HEK293 (cell line): ENCODE measurements at regions not wholly inside any gene's neighbourhood (a gene's known extent, or its start where the extent isn't known, plus 50 kb on each side); places are given as distances from the start of the nearest gene placed in this dataset.

Experiments
- CTCF ChIA-PET: fragments of 350-600 bp; formaldehyde crosslinking; extraction: SDS; loops from one replicate; lab custom pipeline; 2021; ENCODE audit warnings: antibody characterized with exemption; lab: Yijun Ruan, JAX
- POLR2A ChIA-PET: fragments of 300-600 bp; formaldehyde crosslinking; extraction: SDS; loops from one replicate; lab custom pipeline; 2020; ENCODE audit warnings: antibody characterized with exemption, inconsistent platforms; lab: Yijun Ruan, JAX
- H3K27ac ChIP-seq: fragments of 200-500 bp; sonication (Bioruptor generic); 2 replicates; pipeline ENCODE4 v1.5.1; 2014; ENCODE audit warnings: low read depth, low read length, control low read depth, inconsistent platforms; ENCODE audit errors: extremely low read depth
- H3K36me3 ChIP-seq, 2 experiments: fragments of 200-500 bp in 1 of 2; sonication (Bioruptor generic) in 1 of 2; 1 replicate in 1 of 2; 2 replicates in 1 of 2; pipeline ENCODE4 v1.5.1; 2014 to 2017; ENCODE audit warnings: inconsistent platforms in 2 of 2, low read length in 2 of 2; ENCODE audit not compliant: control insufficient read depth in 2 of 2, insufficient read depth in 1 of 2
- H3K4me1 ChIP-seq: fragments of 200-500 bp; sonication (Bioruptor generic); 2 replicates; pipeline ENCODE4 v1.5.1; 2014; ENCODE audit warnings: mild to moderate bottlenecking, low read length, inconsistent platforms; ENCODE audit not compliant: control insufficient read depth, insufficient read depth
- H3K4me3 ChIP-seq: 2 replicates; pipeline ENCODE4 v1.5.1; 2011; ENCODE audit warnings: low read depth, mild to moderate bottlenecking, control low read depth, low read length, moderate library complexity
- H3K9me3 ChIP-seq: fragments of 200-500 bp; sonication (Bioruptor generic); 2 replicates; pipeline ENCODE4 v1.5.1; 2014; ENCODE audit warnings: low read depth, low read length, inconsistent platforms; ENCODE audit not compliant: control insufficient read depth, insufficient read depth
- BCL11B ChIP-seq: fragments of 450-650 bp; formaldehyde crosslinking; IDR thresholded peaks from 2 replicates; pipeline ENCODE4 v1.5.1; 2016; ENCODE audit warnings: low read depth, missing biosample characterization, missing genetic modification characterization
- HOXC10 ChIP-seq: sonication (generic); formaldehyde crosslinking; IDR thresholded peaks from 2 replicates; pipeline ENCODE4 v1.8.1; 2023; ENCODE audit warnings: mild to moderate bottlenecking, missing genetic modification reagents
- KLF8 ChIP-seq: fragments of 450-650 bp; formaldehyde crosslinking; IDR thresholded peaks from 2 replicates; pipeline ENCODE4 v1.5.1; 2016; ENCODE audit warnings: missing biosample characterization, missing genetic modification characterization
- MYNN ChIP-seq: fragments of 450-650 bp; formaldehyde crosslinking; IDR thresholded peaks from 2 replicates; pipeline ENCODE4 v1.5.1; 2016; ENCODE audit warnings: missing biosample characterization, missing genetic modification characterization, borderline replicate concordance
- WT1 ChIP-seq: fragments of 450-650 bp; formaldehyde crosslinking; IDR thresholded peaks from 2 replicates; pipeline ENCODE4 v1.5.1; 2016; ENCODE audit warnings: missing biosample characterization, missing genetic modification characterization
- ZBTB10 ChIP-seq: fragments of 450-650 bp; formaldehyde crosslinking; IDR thresholded peaks from 2 replicates; pipeline ENCODE4 v1.5.1; 2016; ENCODE audit warnings: missing biosample characterization, missing genetic modification characterization
- ZFP3 ChIP-seq: fragments of 450-650 bp; formaldehyde crosslinking; IDR thresholded peaks from 2 replicates; pipeline ENCODE4 v1.5.1; 2016; ENCODE audit warnings: low read depth, missing biosample characterization, missing genetic modification characterization
- ZFP37 ChIP-seq: fragments of 450-650 bp; formaldehyde crosslinking; IDR thresholded peaks from 2 replicates; pipeline ENCODE4 v1.5.1; 2016; ENCODE audit warnings: missing biosample characterization, missing genetic modification characterization
- ZNF112 ChIP-seq: fragments of 450-650 bp; formaldehyde crosslinking; IDR thresholded peaks from 2 replicates; pipeline ENCODE4 v1.5.0; 2017; ENCODE audit warnings: missing biosample characterization, missing genetic modification characterization
- ZNF114 ChIP-seq: fragments of 450-650 bp; formaldehyde crosslinking; IDR thresholded peaks from 2 replicates; pipeline ENCODE4 v1.5.0; 2017; ENCODE audit warnings: missing biosample characterization, missing genetic modification characterization
- ZNF16 ChIP-seq: fragments of 450-650 bp; formaldehyde crosslinking; IDR thresholded peaks from 2 replicates; pipeline ENCODE4 v1.5.1; 2016; ENCODE audit warnings: low read depth, missing biosample characterization, missing genetic modification characterization
- ZNF175 ChIP-seq: fragments of 450-650 bp; formaldehyde crosslinking; IDR thresholded peaks from 2 replicates; pipeline ENCODE4 v1.5.1; 2016; ENCODE audit warnings: missing biosample characterization, missing genetic modification characterization
- ZNF184 ChIP-seq: fragments of 450-650 bp; IDR thresholded peaks from 2 replicates; pipeline ENCODE4 v1.5.1; 2018; ENCODE audit warnings: missing biosample characterization, mild to moderate bottlenecking, missing genetic modification characterization
- ZNF2 ChIP-seq: fragments of 450-650 bp; formaldehyde crosslinking; IDR thresholded peaks from 2 replicates; pipeline ENCODE4 v1.5.1; 2016; ENCODE audit warnings: missing biosample characterization, missing genetic modification characterization
- ZNF292 ChIP-seq: fragments of 450-650 bp; formaldehyde crosslinking; IDR thresholded peaks from 2 replicates; pipeline ENCODE4 v1.5.1; 2016; ENCODE audit warnings: low read depth, missing biosample characterization, missing genetic modification characterization, borderline replicate concordance
- ZNF335 ChIP-seq: fragments of 450-650 bp; formaldehyde crosslinking; conservative IDR thresholded peaks from 2 replicates; pipeline ENCODE4 v1.5.1; 2016; ENCODE audit warnings: missing biosample characterization, missing genetic modification characterization
- ZNF426 ChIP-seq: fragments of 450-650 bp; formaldehyde crosslinking; IDR thresholded peaks from 2 replicates; pipeline ENCODE4 v1.5.1; 2017; ENCODE audit warnings: missing biosample characterization, missing genetic modification characterization, mild to moderate bottlenecking, inconsistent platforms, moderate library complexity
- ZNF433 ChIP-seq: fragments of 450-650 bp; formaldehyde crosslinking; IDR thresholded peaks from 2 replicates; pipeline ENCODE4 v1.5.1; 2016; ENCODE audit warnings: missing biosample characterization, missing genetic modification characterization, low read depth
- ZNF48 ChIP-seq: fragments of 450-650 bp; formaldehyde crosslinking; IDR thresholded peaks from 2 replicates; pipeline ENCODE4 v1.5.1; 2016; ENCODE audit warnings: missing biosample characterization, missing genetic modification characterization
- ZNF513 ChIP-seq: fragments of 450-650 bp; IDR thresholded peaks from 2 replicates; pipeline ENCODE4 v1.5.1; 2018; ENCODE audit warnings: missing biosample characterization, missing genetic modification characterization
- ZNF521 ChIP-seq: fragments of 450-650 bp; formaldehyde crosslinking; IDR thresholded peaks from 2 replicates; pipeline ENCODE4 v1.5.1; 2017; ENCODE audit warnings: missing biosample characterization, mild to moderate bottlenecking, missing genetic modification characterization
- ZNF561 ChIP-seq: fragments of 450-650 bp; IDR thresholded peaks from 2 replicates; pipeline ENCODE4 v1.5.1; 2018; ENCODE audit warnings: missing biosample characterization, missing genetic modification characterization, borderline replicate concordance
- ZNF600 ChIP-seq: fragments of 450-650 bp; formaldehyde crosslinking; IDR thresholded peaks from 2 replicates; pipeline ENCODE4 v1.5.1; 2016; ENCODE audit warnings: missing biosample characterization, missing genetic modification characterization
- ZNF623 ChIP-seq: fragments of 450-650 bp; formaldehyde crosslinking; IDR thresholded peaks from 2 replicates; pipeline ENCODE4 v1.5.1; 2016; ENCODE audit warnings: missing biosample characterization, missing genetic modification characterization
- ZNF624 ChIP-seq: fragments of 450-650 bp; formaldehyde crosslinking; IDR thresholded peaks from 2 replicates; pipeline ENCODE4 v1.5.1; 2017; ENCODE audit warnings: missing biosample characterization, missing genetic modification characterization
- ZNF654 ChIP-seq: fragments of 450-650 bp; formaldehyde crosslinking; IDR thresholded peaks from 2 replicates; pipeline ENCODE4 v1.5.1; 2016; ENCODE audit warnings: low read depth, missing biosample characterization, missing genetic modification characterization
- ZNF660 ChIP-seq: fragments of 450-650 bp; IDR thresholded peaks from 2 replicates; pipeline ENCODE4 v1.5.1; 2018; ENCODE audit warnings: missing biosample characterization, mild to moderate bottlenecking, missing genetic modification characterization
- ZNF664 ChIP-seq: fragments of 450-650 bp; formaldehyde crosslinking; IDR thresholded peaks from 2 replicates; pipeline ENCODE4 v1.5.1; 2016; ENCODE audit warnings: missing biosample characterization, missing genetic modification characterization
- ZNF791 ChIP-seq: fragments of 450-650 bp; formaldehyde crosslinking; IDR thresholded peaks from 2 replicates; pipeline ENCODE4 v1.5.1; 2016; ENCODE audit warnings: missing biosample characterization, missing genetic modification characterization
- ZSCAN16 ChIP-seq: fragments of 450-650 bp; formaldehyde crosslinking; IDR thresholded peaks from 2 replicates; pipeline ENCODE4 v1.5.1; 2016; ENCODE audit warnings: missing biosample characterization, missing genetic modification characterization
- ZSCAN5A ChIP-seq: fragments of 450-650 bp; formaldehyde crosslinking; IDR thresholded peaks from 2 replicates; pipeline ENCODE4 v1.5.1; 2016; ENCODE audit warnings: missing biosample characterization, missing genetic modification characterization

DNA sequence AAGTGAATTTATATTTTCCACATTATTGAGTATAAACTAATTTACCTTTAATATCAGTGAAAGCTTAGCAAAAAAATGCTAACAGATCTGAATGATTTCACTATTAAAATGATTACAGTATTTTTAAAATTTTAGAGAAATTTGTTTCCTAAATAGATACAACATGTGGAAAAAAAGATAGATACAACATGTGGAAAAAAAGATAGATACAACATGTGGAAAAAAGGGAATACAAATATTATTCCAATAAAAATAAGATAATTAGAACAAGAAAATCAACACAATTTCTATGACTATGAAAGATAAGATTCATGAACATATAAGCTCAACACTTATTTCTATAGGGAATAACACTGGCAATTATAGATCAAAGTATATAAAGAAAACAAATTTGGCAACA is 865.9 kb upstream of the VRK2 start:
- Histone ChIP-seq H3K36me3 (no peaks in the 10 kb centered on the region), H3K4me3 (no peak overlapping the region), H3K9me3 (no peaks in the 10 kb centered on the region), H3K4me1 (no peaks in the 10 kb centered on the region), H3K27ac (no peak overlapping the region)
- no peak for TF ChIP-seq ZNF184 (tag by site-specific recombination)
- no peak for TF ChIP-seq ZNF114
- no peak for TF ChIP-seq ZNF561 (tag by site-specific recombination)
- TF ChIP-seq BCL11B (tag by site-specific recombination), result no peak
- no peak for TF ChIP-seq ZNF624 (tag by site-specific recombination)
- no peak for TF ChIP-seq ZNF426 (tag by site-specific recombination)
- TF ChIP-seq ZNF175 (tag by site-specific recombination), result no peak
- TF ChIP-seq ZNF112, result no peak
- TF ChIP-seq ZSCAN16, result no peak
- no peak for TF ChIP-seq ZNF16 (tag by site-specific recombination)
- TF ChIP-seq ZFP3 (tag by site-specific recombination), result no peak
- TF ChIP-seq HOXC10 (CRISPR knock-in tag), result no peak
- TF ChIP-seq ZNF600 (tag by site-specific recombination), result no peak
- TF ChIP-seq ZFP37 (tag by site-specific recombination), result no peak
- TF ChIP-seq ZNF791, result no peak
- no peak for TF ChIP-seq ZNF433 (tag by site-specific recombination)
- ChIA-PET CTCF (no interaction called here), POLR2A (no interaction called here)

- Histone ChIP-seq H3K4me1 (no peaks in the 10 kb centered on the region), H3K4me3 (no peak overlapping the region), H3K36me3 (no peaks in the 10 kb centered on the region), H3K27ac (no peak overlapping the region), H3K9me3 (no peaks in the 10 kb centered on the region)
- no peak for TF ChIP-seq ZNF513 (tag by site-specific recombination)
- TF ChIP-seq MYNN (tag by site-specific recombination), result no peak
- no peak for TF ChIP-seq ZNF664 (tag by site-specific recombination)
- no peak for TF ChIP-seq ZNF660
- no peak for TF ChIP-seq ZNF521 (tag by site-specific recombination)
- TF ChIP-seq ZNF2, result no peak
- no peak for TF ChIP-seq ZNF654 (tag by site-specific recombination)
- no peak for TF ChIP-seq ZNF16 (tag by site-specific recombination)
- TF ChIP-seq ZNF292, result no peak
- TF ChIP-seq WT1 (tag by site-specific recombination), result no peak
- ChIA-PET CTCF (no interaction called here), POLR2A (no interaction called here)
These were observed 865.1 kb upstream of the VRK2 start for GRCh38 chr2:57181315-57182038.

DNA sequence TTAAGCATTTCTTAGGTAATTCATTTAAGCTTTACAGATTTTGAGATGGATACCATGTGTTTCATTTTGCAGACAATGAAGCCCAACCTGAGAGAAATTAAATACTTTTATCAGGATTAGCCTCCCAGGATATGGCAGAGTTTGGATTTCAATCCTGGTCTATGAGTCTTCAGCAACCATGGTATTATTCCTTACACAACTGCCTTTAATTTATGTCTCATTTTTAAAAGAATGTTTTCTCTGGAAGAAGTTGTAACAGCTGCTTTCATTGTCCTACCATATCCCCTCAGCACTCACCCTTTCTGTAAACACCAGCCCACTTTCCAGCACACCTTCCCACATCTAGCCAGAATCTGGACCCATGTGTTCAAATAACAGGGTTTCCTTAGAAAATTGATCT is 863.7 kb upstream of the VRK2 start:
- POLR2A ChIA-PET, result no interaction called here
- Histone ChIP-seq H3K27ac (no peak overlapping the region), H3K4me1 (no peaks in the 10 kb centered on the region), H3K4me3 (no peak overlapping the region), H3K9me3 (no peaks in the 10 kb centered on the region), H3K36me3 (no peaks in the 10 kb centered on the region)
- CTCF ChIA-PET, result no interaction called here
- TF ChIP-seq ZNF48 (tag by site-specific recombination) (no peak), ZSCAN5A (tag by site-specific recombination) (no peak), ZNF335 (tag by site-specific recombination) (no peak), ZBTB10 (no peak), ZNF623 (no peak), KLF8 (tag by site-specific recombination) (no peak)
